Sigmoid colon (tissue), 4 donors: ENCODE measurements at regions not wholly inside any gene's neighbourhood (a gene's known extent, or its start where the extent isn't known, plus 50 kb on each side); places are given as distances from the start of the nearest gene placed in this dataset.

Source experiments
- CTCF ChIP-seq, 4 experiments: fragments of 450-650 bp in 3 of 4; fragments of 200-600 bp in 1 of 4; IDR thresholded peaks; one replicate each; pipeline ENCODE4 v1.5.1; 2016 to 2019; ENCODE audit warnings: antibody characterized with exemption in 4 of 4, mild to moderate bottlenecking in 3 of 4, moderate library complexity in 2 of 4
- EP300 ChIP-seq, 4 donors: sonication (generic); formaldehyde crosslinking; IDR thresholded peaks; one replicate each; pipeline ENCODE4 v1.6.1; 2017; ENCODE audit warnings: antibody characterized with exemption in 4 of 4
- POLR2A ChIP-seq, 2 donors: fragments of 450-650 bp; IDR thresholded peaks; one replicate each; pipeline ENCODE4 v1.6.1; 2016; ENCODE audit warnings: antibody characterized with exemption in 2 of 2, mild to moderate bottlenecking in 2 of 2, moderate library complexity in 2 of 2

GRCh38 chr14:104280085-104280901 lies 141.9 kb downstream of the KIF26A start:
- TF ChIP-seq CTCF (IDR thresholded peaks at IDR 0.05) (no peak), POLR2A (IDR thresholded peaks at IDR 0.05) (no peak), EP300 (IDR thresholded peaks at IDR 0.05) (no peak)
